Breast epithelium (tissue), 3 donors: ENCODE measurements at regions not wholly inside any gene's neighbourhood (a gene's known extent, or its start where the extent isn't known, plus 50 kb on each side); places are given as distances from the start of the nearest gene placed in this dataset.

Experiments
- CTCF ChIP-seq, 3 donors: fragments of 450-650 bp; IDR thresholded peaks; one replicate each; pipeline ENCODE4 v1.5.1; 2016 to 2017; ENCODE audit warnings: antibody characterized with exemption in 3 of 3, mild to moderate bottlenecking in 3 of 3, moderate library complexity in 3 of 3
- POLR2A ChIP-seq: fragments of 450-650 bp; IDR thresholded peaks from one replicate; pipeline ENCODE4 v1.6.1; 2016; ENCODE audit warnings: antibody characterized with exemption, mild to moderate bottlenecking, moderate library complexity
- POLR2AphosphoS5 ChIP-seq, 3 donors: sonication (generic); formaldehyde crosslinking; IDR thresholded peaks; one replicate each; pipeline ENCODE4 v1.6.1; 2017; ENCODE audit warnings: antibody characterized with exemption in 3 of 3

GRCh38 chr5:44747396-44747795 is 61.4 kb upstream of the MRPS30 start:
- TF ChIP-seq CTCF (IDR thresholded peaks at IDR 0.05) (no peak), POLR2A (no peak), POLR2AphosphoS5 (IDR thresholded peaks at IDR 0.05) (no peak)
